NT2/D1 (cell line): ENCODE measurements at regions not wholly inside any gene's neighbourhood (a gene's known extent, or its start where the extent isn't known, plus 50 kb on each side); places are given as distances from the start of the nearest gene placed in this dataset.

Experiments used
- YY1 ChIP-seq: IDR thresholded peaks from 2 replicates; pipeline ENCODE4 v1.6.1; 2011; ENCODE audit not compliant: insufficient read length, insufficient read depth
- ZNF274 ChIP-seq: IDR thresholded peaks from 2 replicates; pipeline ENCODE4 v1.6.1; 2011; ENCODE audit warnings: mild to moderate bottlenecking, low read depth, low read length

GRCh38 chr12:107583551-107583950 lies 102.0 kb upstream of the PWP1 start:
- TF ChIP-seq YY1 (no peak), ZNF274 (no peak)
